ENCODE measurements at regions not wholly inside any gene's neighbourhood (a gene's known extent, or its start where the extent isn't known, plus 50 kb on each side); places are given as distances from the start of the nearest gene placed in this dataset.

- Histone ChIP-seq H3K27ac (no peak overlapping the region), H3K9me3 (no peaks in the 10 kb centered on the region), H3K4me3 (no peak overlapping the region), H3K27me3 (no peaks in the 10 kb centered on the region), H3K36me3 (no peaks in the 10 kb centered on the region), H3K4me1 (no peaks in the 10 kb centered on the region)
- ATAC-seq (ENCODE audit: low FRiP score in 2 of 2) (no peak), DNase-seq (no peak)
- 36% methylated on average over 1 of the region's 1 CpG for WGBS, 2 donors
- TF ChIP-seq POLR2A (IDR thresholded peaks at IDR 0.05) (no peak), EP300 (IDR thresholded peaks at IDR 0.05) (no peak)
Measured at GRCh38 chr10:36221101-36221500, 579.0 kb upstream of the FZD8 start.

- no peaks in the 10 kb centered on the region for H3K4me1 ChIP-seq
- no peaks in the 10 kb centered on the region for H3K36me3 ChIP-seq
- no peak overlapping the region for H3K4me3 ChIP-seq
- ATAC-seq (ENCODE audit: low FRiP score in 2 of 2): no peak
- 76 to 92% methylated on average over 1 of the region's 1 CpG for WGBS, 2 donors
- H3K27ac ChIP-seq: no peak overlapping the region
- H3K9me3 ChIP-seq: no peaks in the 10 kb centered on the region
- no peak for DNase-seq
- no peak for TF ChIP-seq POLR2AphosphoS5 (IDR thresholded peaks at IDR 0.05)
- TF ChIP-seq POLR2A (IDR thresholded peaks at IDR 0.05): no peak
- TF ChIP-seq EP300 (IDR thresholded peaks at IDR 0.05): no peak
- TF ChIP-seq CTCF (IDR thresholded peaks at IDR 0.05): no peak
- H3K27me3 ChIP-seq: no peaks in the 10 kb centered on the region
Measured at GRCh38 chr10:36220151-36220550, 578.1 kb upstream of the FZD8 start.

GRCh38 chr10:36211856-36212255 is 569.8 kb upstream of the FZD8 start:
- no peaks in the 10 kb centered on the region for H3K4me1 ChIP-seq
- H3K9me3 ChIP-seq: no peaks in the 10 kb centered on the region
- H3K27ac ChIP-seq: no peak overlapping the region
- TF ChIP-seq CTCF (IDR thresholded peaks at IDR 0.05) (no peak), POLR2AphosphoS5 (IDR thresholded peaks at IDR 0.05) (no peak), POLR2A (IDR thresholded peaks at IDR 0.05) (no peak), EP300 (IDR thresholded peaks at IDR 0.05) (no peak)
- WGBS, 2 donors: 85 to 93% methylated on average over 2 of the region's 2 CpGs
- H3K4me3 ChIP-seq: no peak overlapping the region
- no peak for ATAC-seq (ENCODE audit: low FRiP score in 2 of 2)
- no peaks in the 10 kb centered on the region for H3K36me3 ChIP-seq
- H3K27me3 ChIP-seq: no peaks in the 10 kb centered on the region
- DNase-seq: no peak

- no peak for TF ChIP-seq POLR2AphosphoS5 (IDR thresholded peaks at IDR 0.05)
- no peak for TF ChIP-seq EP300 (IDR thresholded peaks at IDR 0.05)
- no peak for TF ChIP-seq POLR2A (IDR thresholded peaks at IDR 0.05)
- TF ChIP-seq CTCF (IDR thresholded peaks at IDR 0.05): no peak
- Histone ChIP-seq H3K27me3 (no peaks in the 10 kb centered on the region), H3K9me3 (no peaks in the 10 kb centered on the region), H3K4me1 (no peaks in the 10 kb centered on the region), H3K27ac (no peak overlapping the region), H3K4me3 (no peak overlapping the region), H3K36me3 (no peaks in the 10 kb centered on the region)
- no peak for DNase-seq
- ATAC-seq (ENCODE audit: low FRiP score in 2 of 2): no peak
- WGBS, 2 donors: 93 to 97% methylated on average over 5 of the region's 5 CpGs
Measured at GRCh38 chr10:36209480-36209879, 567.4 kb upstream of the FZD8 start.

GRCh38 chr10:36202881-36203280 is 560.8 kb upstream of the FZD8 start:
- no peaks in the 10 kb centered on the region for H3K27me3 ChIP-seq
- H3K4me1 ChIP-seq: no peaks in the 10 kb centered on the region
- TF ChIP-seq POLR2AphosphoS5 (IDR thresholded peaks at IDR 0.05) (no peak), EP300 (IDR thresholded peaks at IDR 0.05) (no peak), POLR2A (IDR thresholded peaks at IDR 0.05) (no peak), CTCF (IDR thresholded peaks at IDR 0.05) (no peak)
- WGBS, 2 donors: 58 to 69% methylated on average over 1 of the region's 1 CpG
- H3K4me3 ChIP-seq: no peak overlapping the region
- H3K27ac ChIP-seq: no peak overlapping the region
- DNase-seq: no peak
- no peaks in the 10 kb centered on the region for H3K9me3 ChIP-seq
- H3K36me3 ChIP-seq: no peaks in the 10 kb centered on the region
- ATAC-seq (ENCODE audit: low FRiP score in 2 of 2): no peak

All from upper lobe of left lung (tissue), 6 donors.